Right kidney (tissue), 1 donor: ENCODE measurements at regions not wholly inside any gene's neighbourhood (a gene's known extent, or its start where the extent isn't known, plus 50 kb on each side); places are given as distances from the start of the nearest gene placed in this dataset.
"Not testable (repeated sequence)": the region's sequence is repeated elsewhere in the genome, so short reads cannot be mapped to it uniquely, and the experiment has no call there.

ENCODE experiments used
- DNase-seq: peaks from one replicate; pipeline ENCODE4 v3.0.0-alpha.2; 2016

DNA sequence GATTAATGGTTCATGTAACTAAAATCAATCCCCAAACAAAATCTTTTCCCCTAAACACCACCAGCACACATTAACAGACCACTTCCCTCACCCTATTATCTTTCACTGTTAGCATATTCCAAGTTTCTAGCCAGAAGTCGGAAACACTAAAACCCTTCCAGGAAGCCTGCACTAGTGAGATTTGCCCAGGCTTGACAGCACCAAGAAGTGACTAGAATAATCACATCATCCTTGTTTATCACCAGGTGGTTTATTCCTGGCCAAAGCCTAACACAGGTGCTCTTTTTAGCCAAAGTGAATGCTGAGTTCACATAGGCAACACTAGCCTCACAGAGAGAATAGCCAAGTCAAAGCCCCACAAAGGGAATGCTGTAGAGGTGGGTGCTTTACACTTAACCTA is 221.2 kb upstream of the HNRNPA3 start:
- DNase-seq = no peak

DNA sequence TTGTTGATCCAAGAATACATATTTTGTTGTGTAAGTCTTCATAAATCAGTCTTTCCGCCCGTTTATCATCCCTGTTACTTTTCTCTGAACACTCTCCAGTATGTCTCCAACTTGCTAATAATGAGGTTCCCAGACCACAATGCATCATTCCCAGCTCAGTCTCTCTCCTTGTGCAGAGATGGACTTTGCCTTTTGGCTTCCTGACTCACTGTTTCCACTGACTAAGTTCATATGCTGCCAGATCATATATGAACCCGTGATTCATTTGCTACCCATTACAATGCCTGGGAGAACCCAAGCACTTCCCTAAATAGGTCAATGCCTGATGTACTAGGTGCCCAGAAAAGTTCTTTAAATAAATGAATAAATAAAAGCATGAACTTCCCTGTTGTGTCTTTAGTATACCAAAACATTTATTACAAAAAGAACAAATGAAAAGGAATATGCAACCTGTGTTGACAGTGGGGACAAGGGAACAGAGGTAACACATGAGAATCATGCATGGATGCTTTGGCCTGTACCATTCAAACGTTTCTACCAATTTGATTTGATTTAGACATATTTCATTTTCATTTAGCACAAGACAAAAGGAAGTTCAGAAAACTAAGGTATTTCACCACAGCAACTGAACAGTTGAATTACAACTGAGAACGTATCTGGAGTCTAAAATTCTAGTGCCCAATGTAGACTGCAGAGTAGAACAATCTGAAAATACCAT is 215.4 kb upstream of the HNRNPA3 start:
- DNase-seq = no peak

DNA sequence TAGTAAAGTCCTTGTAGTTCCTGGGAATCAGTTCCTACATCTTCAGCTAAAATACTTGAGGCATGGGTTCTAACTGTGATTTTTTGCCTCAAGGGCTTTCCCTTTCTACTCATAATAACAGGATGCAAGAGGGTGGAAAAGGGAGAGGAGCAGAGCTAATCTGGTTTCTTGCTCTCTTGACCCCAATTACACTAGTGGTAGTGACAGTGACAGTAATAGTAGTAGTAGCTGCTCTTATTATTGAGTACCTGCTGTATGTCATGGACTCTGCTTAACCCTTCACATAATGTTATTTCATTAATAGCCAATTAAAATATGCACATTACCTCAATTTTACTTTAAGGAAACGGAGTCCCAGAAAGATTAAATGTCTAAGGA is 214.8 kb upstream of the HNRNPA3 start:
- DNase-seq = no peak

DNA sequence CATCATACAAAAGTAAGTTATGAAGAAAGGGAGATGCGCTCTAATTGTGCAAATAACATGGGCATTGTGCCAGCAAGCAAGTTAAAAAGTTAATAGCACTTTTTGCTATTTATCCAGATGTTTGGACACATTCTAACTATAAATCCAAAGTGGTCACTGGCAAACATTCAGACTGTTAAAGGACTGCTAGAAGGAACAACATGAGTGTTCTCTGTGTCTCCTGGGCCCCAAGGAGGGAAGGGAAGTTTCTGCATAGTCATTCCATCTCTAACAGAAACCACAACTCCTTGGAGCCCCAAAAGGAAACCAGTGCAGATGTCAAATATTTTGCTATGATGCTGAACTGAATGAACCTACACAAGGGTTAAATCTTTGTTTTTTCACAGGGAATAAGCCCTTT is 213.3 kb upstream of the HNRNPA3 start:
- DNase-seq = no peak

DNA sequence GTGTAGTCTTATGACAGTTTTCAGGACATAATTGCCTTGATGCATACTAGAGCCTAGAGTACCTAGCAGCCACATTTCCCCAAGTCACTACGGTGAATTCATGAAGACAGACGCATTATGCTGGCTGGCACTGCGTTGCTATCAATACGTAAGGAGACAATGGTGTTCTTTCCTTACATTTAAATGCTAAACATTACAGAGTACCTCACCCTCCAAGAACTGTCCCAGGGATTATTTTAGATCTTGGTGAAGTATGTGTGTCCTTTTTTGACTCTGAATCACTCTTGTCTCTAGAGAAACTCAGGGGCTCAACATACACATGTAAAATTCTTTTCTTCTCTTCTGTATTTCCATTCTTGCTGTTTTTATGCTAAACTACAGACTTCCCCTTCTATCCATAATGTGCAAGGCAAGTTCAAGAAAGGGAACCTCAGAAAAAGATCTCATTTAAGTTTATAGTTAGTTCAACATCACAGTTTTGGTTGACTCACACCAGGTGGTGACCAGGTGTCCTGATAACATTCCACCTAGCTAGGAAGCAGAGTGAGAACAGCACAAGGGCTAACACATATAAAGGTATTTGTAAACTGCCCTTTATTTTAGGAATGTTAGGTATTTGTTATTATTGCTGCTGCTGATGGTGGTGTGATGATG is 212.4 kb upstream of the HNRNPA3 start:
- no peak for DNase-seq

DNA sequence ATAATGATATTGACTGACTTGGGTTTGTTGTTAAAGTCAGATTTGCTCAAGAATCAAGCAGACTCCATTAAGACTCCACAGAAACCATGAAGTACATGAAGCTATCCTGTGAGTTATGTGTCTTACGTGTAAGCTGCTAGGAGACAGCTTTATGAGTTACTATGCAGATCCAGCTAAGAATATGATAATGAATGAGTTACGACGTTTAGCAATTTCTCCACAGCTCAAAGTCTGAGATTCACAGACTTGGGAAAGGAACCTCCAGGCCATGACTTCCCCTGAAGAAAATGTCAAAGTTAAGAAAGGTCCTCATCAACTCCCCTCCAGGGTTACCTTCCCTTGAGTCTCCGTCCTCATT is 211.9 kb upstream of the HNRNPA3 start:
- no peak for DNase-seq

DNA sequence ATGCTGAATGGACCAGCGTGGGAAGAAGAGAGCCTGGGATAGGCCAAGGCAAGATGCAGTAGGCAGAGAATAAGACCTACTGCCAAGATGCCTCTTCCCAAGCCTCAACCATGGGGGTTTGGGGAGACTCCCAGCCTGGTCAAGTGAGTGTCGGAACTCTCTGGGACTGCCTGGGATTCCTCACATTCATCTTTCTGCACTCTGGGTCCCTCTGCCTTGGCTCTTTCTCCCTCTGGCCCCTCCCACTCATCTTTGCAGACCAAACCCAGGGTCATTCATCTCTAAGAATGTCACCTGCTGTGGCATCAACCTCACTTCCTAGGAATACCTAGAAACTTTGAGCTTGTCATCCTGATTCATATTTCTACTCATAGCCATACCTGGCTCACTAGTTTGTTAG is 211.3 kb upstream of the HNRNPA3 start:
- no peak for DNase-seq

DNA sequence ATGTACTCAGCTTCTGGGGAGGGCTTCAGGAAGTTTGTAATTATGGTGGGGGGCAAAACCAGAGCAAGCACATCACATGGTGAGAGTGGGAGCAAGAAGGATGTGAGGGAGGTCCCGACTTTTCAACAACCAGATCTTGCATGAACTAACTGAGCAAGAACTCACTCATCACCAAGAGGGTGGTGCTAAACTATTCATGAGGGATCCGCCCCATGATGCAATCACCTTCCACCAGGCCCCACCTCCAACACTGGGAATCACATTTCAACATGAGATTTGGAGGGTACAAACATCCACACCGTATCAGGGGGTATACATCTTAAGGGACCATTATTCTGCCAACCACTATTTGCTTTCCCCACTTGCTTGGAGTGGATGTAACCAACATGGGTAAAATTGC is 209.6 kb upstream of the HNRNPA3 start:
- DNase-seq = no peak

DNA sequence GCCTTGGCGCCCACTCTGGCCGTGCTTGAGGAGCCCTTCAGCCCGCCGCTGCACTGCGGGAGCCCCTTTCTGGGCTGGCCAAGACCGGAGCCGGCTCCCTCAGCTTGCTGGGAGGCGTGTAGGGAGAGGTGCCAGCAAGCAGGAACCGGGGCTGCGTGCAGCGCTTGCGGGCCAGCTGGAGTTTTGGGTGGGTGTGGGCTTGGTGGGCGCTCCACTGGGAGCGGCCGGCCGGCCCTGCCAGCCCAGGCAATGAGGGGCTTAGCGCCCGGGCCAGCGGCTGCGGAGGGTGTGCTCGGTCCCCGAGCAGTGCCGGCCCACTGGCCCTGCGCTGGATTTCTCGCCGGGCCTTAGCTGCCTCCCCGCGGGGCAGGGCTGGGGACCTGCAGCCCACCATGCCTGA is 204.9 kb upstream of the HNRNPA3 start:
- not testable (repeated sequence) for DNase-seq

DNA sequence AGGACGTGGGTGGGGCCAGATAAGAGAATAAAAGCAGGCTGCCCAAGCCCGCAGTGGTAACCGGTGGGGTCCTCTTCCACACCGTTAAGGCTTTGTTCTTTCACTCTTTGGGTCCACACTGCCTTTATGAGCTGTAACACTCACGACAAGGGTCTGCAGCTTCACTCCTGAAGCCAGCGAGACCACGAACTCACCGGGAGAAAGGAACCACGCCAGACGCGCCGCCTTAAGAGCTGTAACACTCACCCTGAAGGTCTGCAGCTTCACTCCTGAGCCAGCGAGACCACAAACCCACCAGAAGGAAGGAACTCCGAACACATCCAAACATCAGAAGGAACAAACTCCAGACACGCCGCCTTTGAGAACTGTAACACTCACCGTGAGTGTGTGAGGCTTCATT is 203.9 kb upstream of the HNRNPA3 start:
- DNase-seq = not testable (repeated sequence)

DNA sequence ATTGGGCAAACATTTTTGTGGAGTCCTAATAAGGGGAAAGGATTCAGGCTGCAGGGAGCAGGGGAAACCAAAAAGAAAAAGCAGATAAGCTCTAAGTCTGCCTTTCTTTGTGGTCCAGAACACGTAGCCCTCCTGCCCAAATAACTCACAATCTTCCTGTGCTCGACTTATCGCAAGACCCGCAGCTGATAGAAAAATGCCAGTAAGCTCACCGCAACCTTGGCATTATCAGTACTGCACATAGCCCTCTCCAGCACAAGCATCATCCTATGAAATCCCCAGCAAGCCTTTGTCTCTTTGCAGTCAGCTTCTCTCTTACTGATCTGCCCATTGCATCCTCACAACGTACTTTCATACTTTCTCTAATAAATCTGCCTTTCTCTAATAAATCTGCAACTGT is 202.4 kb upstream of the HNRNPA3 start:
- DNase-seq = no peak

DNA sequence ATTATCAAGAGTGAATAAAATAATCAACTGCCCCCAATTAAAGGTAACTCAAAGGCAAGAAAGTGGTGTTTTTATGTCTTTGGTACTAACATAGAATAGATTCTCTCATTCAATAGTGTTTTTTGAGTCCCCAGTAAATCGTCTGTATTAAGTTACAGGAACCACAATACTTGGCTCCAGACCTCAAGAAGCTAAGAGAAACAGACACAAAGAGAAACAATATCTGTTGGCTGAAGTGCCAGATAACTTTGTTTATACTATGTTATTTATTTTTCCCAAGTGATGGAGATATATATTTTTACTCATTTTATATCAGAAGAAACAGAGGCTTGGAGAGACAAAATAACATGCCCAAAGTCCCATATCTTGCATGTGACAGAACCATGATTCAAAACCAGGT is 201.7 kb upstream of the HNRNPA3 start:
- DNase-seq = no peak

DNA sequence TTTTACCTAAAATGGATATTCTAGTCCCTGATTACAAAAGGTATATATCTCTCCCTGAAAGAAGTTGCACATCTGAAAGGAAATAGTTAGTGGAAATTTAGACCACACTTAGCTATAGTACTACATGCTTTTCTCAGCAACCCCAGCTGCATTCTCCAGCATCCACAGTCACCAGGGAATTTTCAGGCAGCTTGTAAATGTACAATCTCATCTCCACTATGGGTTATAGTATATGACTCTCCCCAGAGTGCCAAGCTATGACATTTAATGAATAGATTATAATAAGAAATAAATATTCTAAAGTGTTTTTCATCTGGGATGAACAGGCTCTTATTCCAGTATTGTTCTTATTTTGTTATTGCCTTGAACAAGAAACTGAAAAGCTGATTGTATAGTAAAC is 197.6 kb upstream of the HNRNPA3 start:
- DNase-seq = no peak

DNA sequence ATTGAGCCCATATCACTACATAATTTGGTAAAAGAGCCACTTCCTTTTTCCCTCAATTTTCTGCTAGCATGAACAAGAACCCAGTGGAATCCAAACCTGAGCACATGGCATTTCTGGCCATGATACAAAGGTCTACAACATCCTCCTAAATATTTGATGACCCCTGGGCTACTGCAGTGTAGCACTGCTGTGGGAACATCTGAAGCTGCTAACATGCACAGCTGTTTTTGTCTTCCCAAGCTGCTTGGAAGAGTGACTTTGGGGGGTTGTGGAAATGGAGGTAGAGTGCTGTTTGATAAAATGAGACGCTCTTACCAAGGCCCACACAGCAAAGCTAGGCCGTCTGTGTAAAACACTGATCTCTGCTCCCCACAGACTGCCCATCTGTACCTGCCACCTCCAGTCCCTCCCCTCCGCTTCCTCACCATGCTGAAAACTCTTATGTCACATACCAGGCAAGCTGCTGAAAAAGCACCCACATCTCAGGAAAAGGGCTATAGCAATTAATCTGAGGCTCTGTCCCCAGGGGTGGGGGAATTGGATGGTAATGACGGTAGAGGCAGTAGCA is 197.2 kb upstream of the HNRNPA3 start:
- DNase-seq = no peak

DNA sequence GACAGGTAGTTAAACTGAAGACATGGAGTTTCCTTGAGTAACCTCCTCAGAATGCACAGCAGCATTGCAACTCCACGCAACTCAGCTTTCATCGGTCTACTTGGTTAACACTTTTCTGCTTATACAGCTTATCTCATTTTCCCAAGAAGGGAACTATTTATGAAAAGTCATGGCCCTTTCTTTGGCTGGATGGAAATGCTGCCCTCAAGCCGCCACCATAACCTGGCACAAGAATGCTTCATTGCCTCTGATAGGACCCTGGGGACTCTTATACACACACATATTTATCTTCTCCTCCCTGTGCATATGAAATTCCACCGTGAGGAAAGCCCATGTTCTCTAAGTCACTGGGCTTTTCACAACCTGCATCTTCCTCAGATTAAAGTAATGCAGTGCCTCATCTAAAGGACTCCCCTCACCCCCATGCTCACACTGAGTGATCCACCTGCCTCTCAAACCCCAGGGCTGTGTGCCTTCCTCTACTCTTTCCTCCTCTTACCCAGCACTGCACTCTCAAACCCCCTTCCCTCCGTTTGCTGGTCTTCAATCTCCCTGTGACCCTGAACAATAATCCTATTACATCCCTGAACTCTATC is 192.0 kb upstream of the HNRNPA3 start:
- DNase-seq = no peak

DNA sequence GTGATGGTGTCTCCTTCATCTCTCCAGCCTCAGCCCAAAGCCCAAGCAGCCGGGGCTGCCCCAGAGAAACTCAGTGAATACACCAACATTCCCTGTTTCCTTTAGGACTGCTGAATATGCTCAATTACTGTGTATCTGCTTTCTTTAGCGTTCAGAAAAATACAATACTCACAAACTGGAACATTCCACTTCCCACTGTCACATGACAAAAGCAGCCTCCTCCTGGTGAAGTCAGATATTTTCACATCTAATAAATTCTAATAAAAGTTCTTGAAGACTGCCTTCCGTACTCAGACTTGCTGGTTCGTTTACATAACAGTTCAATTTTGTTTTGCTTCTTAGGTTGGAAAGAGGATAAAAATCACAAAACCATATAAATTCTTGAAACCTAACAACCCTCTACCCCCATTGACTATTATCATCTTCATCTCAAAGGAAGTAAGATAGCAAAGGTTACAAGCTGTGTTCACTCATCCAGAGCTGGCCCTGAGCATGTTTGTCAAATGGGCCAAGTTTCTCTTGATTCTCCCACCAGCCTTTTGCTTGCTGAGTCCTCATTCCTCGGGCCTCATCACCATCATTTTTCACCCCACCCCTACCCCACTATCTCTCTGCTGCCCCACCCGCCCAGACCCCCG is 190.8 kb upstream of the HNRNPA3 start:
- DNase-seq = peak; percentile 29

DNA sequence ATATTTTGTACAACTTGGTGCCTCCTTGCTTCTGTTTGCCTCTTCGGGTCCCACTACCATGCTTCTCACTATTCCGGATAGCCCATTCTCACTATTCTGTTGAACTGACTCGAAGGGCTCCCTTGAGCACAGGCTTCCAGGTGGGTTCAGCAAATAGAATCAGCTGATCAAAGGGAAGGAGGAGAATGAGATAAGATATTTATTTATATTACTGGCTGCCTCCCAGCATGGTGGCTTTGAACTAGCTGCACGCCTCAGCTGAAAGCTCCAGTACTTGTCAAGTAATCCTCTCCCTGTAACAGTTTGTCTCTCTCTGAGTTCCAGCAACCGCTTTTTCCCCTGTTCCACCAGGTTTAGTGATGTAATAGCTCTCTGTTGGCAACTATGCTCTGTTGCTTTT is 187.8 kb upstream of the HNRNPA3 start:
- DNase-seq = no peak

DNA sequence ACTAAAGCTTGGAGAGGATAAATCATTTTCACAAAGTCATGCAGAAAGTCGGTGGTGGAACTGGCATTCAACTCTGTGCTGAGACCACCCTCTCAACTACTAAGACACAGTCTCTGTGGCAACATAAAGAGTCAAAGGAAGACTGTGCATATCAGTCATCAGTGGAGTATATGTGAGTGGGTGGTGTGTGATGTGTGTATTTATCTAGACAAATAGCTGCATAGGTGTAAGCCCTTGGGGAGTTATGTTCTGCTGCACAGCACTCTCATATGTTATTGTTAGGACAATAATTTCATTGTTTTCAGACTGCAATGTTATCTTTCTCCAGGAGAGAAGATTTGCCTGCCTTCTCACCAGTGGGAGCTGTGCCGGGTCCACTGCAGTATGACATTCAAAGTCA is 186.3 kb upstream of the HNRNPA3 start:
- no peak for DNase-seq

DNA sequence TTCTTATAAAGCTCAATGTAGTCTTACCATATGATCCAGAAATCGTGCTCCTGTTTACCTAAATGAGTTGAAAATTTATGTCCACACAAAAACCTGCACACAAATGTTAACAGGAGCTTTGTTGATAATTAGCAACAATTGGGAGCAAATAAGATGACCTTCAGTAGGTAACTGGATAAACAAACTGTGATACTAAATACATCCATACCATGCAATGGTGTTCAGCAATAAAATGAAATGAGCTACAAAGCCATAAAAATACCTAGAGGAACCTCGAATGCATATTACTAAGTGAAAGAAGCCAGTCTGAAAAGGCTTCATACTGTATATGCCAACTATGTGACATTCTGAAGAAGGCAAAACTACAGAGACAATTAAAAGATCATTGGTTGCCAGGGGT is 185.6 kb upstream of the HNRNPA3 start:
- no peak for DNase-seq

DNA sequence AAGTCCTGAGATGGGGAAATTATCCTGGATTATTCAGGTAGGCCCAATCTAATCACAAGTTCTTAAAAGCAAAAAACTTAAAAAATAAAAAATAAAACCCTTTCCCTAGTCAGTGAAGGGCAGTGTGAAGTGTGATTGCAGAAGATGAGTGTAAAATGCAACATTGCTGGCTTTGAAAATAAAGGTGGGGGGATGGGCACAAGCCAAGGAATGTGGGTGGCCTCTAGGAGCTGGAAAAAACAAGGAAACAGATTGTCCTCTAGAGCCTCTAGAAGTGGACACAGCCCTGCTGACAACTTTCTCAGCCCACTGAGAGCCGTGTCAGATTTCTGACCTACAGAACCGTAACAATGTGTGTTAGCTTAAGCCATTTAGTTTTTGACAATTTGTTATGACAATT is 184.3 kb upstream of the HNRNPA3 start:
- DNase-seq = no peak

DNA sequence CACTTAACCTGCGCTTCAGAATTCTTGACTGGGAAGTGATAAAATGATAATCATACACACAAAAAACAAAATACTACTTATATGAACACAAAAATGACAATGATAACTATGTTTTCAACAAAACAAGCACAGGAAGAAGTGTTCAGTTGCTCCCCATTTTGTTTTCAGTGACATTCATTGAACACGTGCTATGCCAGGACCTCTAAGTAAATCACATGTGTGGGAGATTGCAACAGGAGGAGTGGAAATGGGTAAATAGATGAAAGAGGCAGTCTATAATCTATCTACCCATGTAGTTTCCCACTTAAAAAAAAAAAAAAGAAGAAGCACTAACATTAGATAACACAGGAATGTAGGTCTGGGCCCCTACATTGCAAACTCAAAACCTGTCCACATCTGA is 183.5 kb upstream of the HNRNPA3 start:
- DNase-seq = no peak

DNA sequence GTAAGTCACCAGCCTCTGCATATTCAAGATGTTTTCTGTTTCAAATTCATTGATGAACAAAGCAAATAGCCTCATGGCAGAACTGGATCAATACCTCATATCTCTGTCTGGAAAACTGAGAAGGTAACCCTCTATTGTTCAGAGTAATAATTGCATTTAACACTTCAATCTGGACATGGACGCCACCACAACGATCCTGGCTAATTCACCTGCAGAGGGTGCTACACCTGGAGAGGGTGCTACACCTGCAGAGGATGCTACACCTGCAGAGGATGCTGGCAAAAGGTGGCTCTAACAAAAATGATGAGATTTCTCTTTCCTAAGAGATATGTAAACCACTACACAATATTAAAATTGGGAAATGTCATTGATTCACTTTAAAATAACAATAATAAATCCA is 183.1 kb upstream of the HNRNPA3 start:
- no peak for DNase-seq

DNA sequence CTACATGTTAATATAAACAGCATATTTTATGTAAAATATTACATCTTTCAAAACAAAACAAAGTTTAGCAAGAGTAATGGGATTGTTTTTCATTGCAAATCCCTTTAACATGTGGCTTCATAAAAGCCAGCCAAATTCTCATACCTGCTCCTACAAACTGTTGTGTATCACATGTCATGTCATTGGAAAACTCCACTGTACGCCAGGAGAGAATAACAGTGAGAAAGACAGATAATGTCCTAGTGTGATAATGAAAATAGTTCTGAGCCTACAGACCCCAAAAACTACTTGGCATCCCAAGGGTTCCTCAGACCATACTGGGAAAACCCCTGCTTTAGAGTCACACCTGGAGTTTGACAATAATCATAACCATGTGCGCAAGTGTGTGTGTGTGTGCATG is 182.7 kb upstream of the HNRNPA3 start:
- no peak for DNase-seq
